Fibroblast of villous mesenchyme (primary cell): ENCODE measurements at regions not wholly inside any gene's neighbourhood (a gene's known extent, or its start where the extent isn't known, plus 50 kb on each side); places are given as distances from the start of the nearest gene placed in this dataset.

Source experiments
- DNase-seq: peaks from one replicate; pipeline ENCODE4 v3.0.0-alpha.2; 2010; ENCODE audit warnings: low read depth
- H3K4me3 ChIP-seq: 2 replicates; pipeline ENCODE4 v1.5.1; 2011; ENCODE audit warnings: low read depth, mild to moderate bottlenecking, low read length
- CTCF ChIP-seq: IDR thresholded peaks from 2 replicates; pipeline ENCODE4 v1.5.1; 2012; ENCODE audit warnings: low read depth, mild to moderate bottlenecking, low read length; ENCODE audit not compliant: insufficient read depth

DNA sequence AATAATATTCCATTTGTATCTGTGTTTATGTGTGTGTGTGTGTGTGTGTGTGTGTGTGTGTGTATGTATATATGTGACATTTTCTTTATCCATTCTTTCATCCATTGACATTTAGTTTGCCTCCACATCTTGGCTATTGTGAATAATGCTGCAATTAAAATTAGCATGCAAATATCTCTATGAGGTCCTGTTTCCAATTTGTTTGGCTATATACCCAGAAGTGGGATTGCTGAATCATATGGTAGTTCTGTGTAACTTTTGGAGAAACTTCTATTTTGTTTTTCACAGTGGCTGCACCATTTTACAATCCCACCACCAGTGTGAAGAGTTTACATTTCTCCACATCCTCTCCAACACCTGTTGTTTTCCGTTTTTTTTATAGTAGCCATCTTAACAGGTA is 53.1 kb downstream of the CH25H start:
- TF ChIP-seq CTCF: no peak
- DNase-seq: no peak
- no peak overlapping the region for H3K4me3 ChIP-seq

- no peak for TF ChIP-seq CTCF
- no peak for DNase-seq
- no peak overlapping the region for H3K4me3 ChIP-seq
Observed at GRCh38 chr10:89153116-89153515, 54.0 kb downstream of the CH25H start.

DNA sequence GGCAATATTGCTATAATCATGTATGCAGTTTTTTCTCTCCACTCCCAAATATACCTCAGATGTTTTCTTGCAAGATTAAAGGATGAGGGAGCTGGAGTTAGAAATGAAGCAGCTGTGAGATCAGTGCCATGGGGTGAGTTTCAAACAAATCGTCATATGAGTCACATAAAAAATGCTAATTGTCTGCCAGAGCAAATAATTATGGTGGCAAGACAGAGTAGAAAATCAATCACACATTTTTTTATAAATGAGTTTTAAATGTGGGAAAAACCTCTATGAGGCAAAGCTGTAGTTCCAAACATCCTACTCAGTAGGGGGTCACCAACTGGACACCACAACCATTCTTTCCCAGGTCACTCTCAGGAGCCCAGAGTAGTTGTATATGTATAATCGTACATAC is 55.3 kb downstream of the CH25H start:
- H3K4me3 ChIP-seq: no peak overlapping the region
- no peak for DNase-seq
- TF ChIP-seq CTCF: no peak

DNA sequence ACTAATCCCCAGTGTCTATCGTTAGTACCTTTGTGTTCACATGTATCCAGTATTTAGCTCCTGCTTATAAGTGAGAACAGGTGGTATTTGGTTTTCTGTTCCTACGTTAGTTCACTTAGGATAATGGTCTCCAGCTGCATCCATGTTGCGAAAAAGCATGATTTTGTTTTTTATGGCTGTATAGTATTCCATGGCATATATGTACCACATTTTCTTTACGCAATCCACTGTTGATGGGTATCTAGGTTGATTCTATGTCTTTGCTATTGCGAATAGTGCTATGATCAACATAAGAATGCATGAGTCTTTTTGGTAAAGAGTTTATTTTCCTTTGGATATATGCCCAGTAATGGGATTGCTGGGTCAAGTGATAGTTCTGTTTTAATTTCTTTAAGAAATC is 59.1 kb downstream of the CH25H start:
- no peak for TF ChIP-seq CTCF
- no peak for DNase-seq
- no peak overlapping the region for H3K4me3 ChIP-seq

GRCh38 chr10:89147256-89147655 is 59.9 kb downstream of the CH25H start:
- no peak overlapping the region for H3K4me3 ChIP-seq
- TF ChIP-seq CTCF: no peak
- DNase-seq: peak; percentile 76

DNA sequence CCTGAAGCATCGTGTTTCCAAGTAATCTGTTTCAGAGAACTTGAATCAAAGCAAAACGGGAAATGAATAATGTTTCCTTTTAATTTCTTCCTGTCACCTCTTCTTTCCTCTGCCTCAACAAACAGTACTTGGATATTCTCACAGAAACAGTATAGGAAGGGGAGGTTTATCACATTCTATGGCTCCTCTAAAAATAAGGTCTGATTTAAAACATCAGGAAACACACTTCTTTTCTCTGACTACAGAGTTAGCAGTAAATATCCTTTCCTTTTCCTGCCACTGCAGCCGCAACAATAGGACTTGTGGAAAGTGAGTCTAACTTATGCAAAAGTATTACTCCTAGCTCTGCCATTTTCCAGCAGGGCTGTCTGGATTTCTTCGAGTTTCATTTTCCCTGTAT is 62.3 kb downstream of the CH25H start:
- H3K4me3 ChIP-seq: no peak overlapping the region
- no peak for DNase-seq
- TF ChIP-seq CTCF: no peak

DNA sequence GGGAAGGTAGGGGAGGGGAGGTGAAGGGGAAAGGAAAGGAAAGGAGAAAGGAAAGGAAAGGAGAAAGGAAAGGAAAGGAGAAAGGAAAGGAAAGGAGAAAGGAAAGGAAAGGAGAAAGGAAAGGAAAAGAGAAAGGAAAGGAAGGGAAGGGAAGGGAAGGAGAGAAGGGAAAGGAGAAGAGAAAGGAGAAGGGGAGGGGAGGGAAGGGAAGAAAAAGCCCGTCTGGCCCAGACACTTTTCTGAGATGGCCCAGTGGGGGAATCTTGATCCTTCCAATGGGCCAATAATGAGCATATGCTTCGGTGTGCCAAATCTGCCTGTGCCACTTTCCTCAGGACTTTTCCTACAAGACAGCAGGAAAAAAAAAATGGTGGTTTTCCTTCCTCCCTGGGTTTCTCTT is 64.5 kb downstream of the CH25H start:
- no peak for TF ChIP-seq CTCF
- H3K4me3 ChIP-seq: no peak overlapping the region
- DNase-seq: no peak
